RWPE2 (cell line): ENCODE measurements at regions not wholly inside any gene's neighbourhood (a gene's known extent, or its start where the extent isn't known, plus 50 kb on each side); places are given as distances from the start of the nearest gene placed in this dataset.

Experiments used
- ATAC-seq: fragments of 200-7000 bp; cut with Tn5 transposase; 3 replicates; pipeline ENCODE4 v1.9.1; 2021; ENCODE audit warnings: low read depth
- DNase-seq: peaks from one replicate; pipeline ENCODE4 v3.0.0-alpha.2; 2020; ENCODE audit warnings: low spot score
- H3K27ac ChIP-seq: fragments of 450-650 bp; 2 replicates; pipeline ENCODE4 v1.5.1; 2017; ENCODE audit warnings: mild to moderate bottlenecking; ENCODE audit not compliant: poor library complexity, severe bottlenecking
- H3K27me3 ChIP-seq: fragments of 250-450 bp; sonication (Bioruptor Pico); 2 replicates; pipeline ENCODE4 v1.5.1; 2021; ENCODE audit warnings: mild to moderate bottlenecking, moderate library complexity; ENCODE audit not compliant: insufficient read depth, poor library complexity, severe bottlenecking
- H3K36me3 ChIP-seq: fragments of 250-450 bp; sonication (Bioruptor Pico); 2 replicates; pipeline ENCODE4 v1.5.1; 2020; ENCODE audit warnings: low read depth, mild to moderate bottlenecking, moderate library complexity
- H3K4me1 ChIP-seq: fragments of 250-450 bp; sonication (Bioruptor Pico); 2 replicates; pipeline ENCODE4 v1.5.1; 2021; ENCODE audit warnings: mild to moderate bottlenecking, moderate library complexity; ENCODE audit not compliant: insufficient read depth, poor library complexity, severe bottlenecking
- H3K4me3 ChIP-seq: fragments of 250-450 bp; sonication (Bioruptor Pico); 2 replicates; pipeline ENCODE4 v1.5.1; 2021; ENCODE audit warnings: mild to moderate bottlenecking, moderate library complexity; ENCODE audit not compliant: severe bottlenecking
- H3K9me3 ChIP-seq: fragments of 250-450 bp; sonication (Bioruptor Pico); 2 replicates; pipeline ENCODE4 v1.5.1; 2021; ENCODE audit warnings: mild to moderate bottlenecking, moderate library complexity; ENCODE audit not compliant: severe bottlenecking
- TF ChIP-seq, protein P1 (sequence below): fragments of 450-650 bp; IDR thresholded peaks from one replicate; pipeline ENCODE4 v1.5.1; 2017; ENCODE audit warnings: mild to moderate bottlenecking, moderate library complexity; ENCODE audit not compliant: poor library complexity, severe bottlenecking

DNA sequence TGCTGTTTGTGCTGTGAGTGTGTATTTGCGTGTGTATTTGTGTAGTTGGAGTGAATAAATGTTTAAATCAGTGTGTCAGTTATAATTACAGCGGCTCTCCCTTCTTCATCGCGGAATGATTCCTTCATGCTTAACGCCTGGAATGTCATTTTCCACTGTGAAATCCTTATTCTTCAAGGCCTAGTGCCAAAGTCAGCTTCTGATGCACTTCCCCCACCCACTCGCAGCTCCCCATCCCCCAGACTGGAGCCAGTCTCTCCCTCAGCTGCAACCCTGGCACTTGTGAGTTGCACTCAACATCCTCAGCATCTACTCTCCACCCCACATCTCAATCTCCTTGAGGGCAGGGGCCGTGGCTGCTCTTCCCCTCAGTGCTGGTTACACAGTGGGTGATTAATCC is 583.0 kb downstream of the BCOR start:
- H3K4me3 ChIP-seq: no peak overlapping the region
- H3K27me3 ChIP-seq: peaks cover 12% of the 10 kb centered on the region
- no peak overlapping the region for H3K27ac ChIP-seq
- no peaks in the 10 kb centered on the region for H3K36me3 ChIP-seq
- ATAC-seq (no peak), DNase-seq (no peak)
- H3K9me3 ChIP-seq: no peaks in the 10 kb centered on the region
- TF ChIP-seq, protein P1, sequence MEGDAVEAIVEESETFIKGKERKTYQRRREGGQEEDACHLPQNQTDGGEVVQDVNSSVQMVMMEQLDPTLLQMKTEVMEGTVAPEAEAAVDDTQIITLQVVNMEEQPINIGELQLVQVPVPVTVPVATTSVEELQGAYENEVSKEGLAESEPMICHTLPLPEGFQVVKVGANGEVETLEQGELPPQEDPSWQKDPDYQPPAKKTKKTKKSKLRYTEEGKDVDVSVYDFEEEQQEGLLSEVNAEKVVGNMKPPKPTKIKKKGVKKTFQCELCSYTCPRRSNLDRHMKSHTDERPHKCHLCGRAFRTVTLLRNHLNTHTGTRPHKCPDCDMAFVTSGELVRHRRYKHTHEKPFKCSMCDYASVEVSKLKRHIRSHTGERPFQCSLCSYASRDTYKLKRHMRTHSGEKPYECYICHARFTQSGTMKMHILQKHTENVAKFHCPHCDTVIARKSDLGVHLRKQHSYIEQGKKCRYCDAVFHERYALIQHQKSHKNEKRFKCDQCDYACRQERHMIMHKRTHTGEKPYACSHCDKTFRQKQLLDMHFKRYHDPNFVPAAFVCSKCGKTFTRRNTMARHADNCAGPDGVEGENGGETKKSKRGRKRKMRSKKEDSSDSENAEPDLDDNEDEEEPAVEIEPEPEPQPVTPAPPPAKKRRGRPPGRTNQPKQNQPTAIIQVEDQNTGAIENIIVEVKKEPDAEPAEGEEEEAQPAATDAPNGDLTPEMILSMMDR: no peak
- H3K4me1 ChIP-seq: no peaks in the 10 kb centered on the region

DNA sequence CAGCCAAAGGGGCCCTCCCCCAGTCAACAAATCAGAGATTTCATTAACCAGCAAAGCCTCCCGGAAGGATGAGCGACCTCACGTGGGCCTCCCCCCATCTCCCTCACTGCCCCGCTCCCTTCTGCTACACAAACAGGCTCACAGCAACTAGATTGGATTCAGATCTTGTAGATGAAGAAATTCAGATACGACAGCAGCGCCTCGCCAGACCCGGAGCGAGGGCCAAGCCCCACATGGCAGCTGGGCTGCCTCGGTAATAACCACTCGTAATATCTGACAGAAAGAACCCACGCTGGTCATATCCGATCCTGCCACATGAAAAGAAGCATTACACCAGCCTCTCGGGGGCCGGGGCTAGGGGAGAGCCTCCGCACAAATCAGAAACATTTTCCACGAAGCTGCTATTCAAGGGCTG is 581.3 kb downstream of the BCOR start:
- Histone ChIP-seq H3K27me3 (peaks cover 12% of the 10 kb centered on the region), H3K4me1 (no peaks in the 10 kb centered on the region), H3K4me3 (no peak overlapping the region), H3K9me3 (no peaks in the 10 kb centered on the region), H3K36me3 (no peaks in the 10 kb centered on the region), H3K27ac (no peak overlapping the region)
- ATAC-seq (no peak), DNase-seq (no peak)
- TF ChIP-seq, protein P1: no peak

DNA sequence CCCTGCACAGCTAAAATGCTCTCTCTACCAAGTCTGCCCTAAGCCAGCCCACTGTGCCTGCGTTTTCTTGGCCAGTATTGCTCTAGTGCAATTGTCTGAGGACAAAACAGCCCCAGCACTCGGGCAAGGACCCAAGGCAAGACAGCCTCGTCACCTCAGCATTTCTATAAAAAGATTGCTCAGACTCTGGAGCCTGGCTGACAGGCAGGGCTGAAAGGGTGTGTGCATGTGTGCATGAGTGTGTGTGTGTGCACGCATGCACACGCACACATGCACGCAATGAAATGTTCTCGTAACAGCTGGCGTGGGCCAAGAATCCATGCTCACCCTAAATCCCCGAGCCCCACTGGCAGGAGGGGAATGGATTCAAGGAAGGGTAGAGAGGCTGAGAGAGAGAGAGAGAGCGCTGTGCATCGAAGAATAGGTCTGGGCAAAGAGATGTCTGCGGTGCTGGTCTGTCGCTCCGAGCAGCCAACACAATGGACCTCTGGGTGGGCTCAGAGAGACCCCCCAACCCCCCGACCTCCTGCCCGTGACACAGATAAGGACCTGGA is 579.2 kb downstream of the BCOR start:
- TF ChIP-seq, protein P1: no peak
- Histone ChIP-seq H3K27me3 (peaks cover 12% of the 10 kb centered on the region), H3K9me3 (no peaks in the 10 kb centered on the region), H3K36me3 (no peaks in the 10 kb centered on the region), H3K4me3 (no peak overlapping the region), H3K27ac (no peak overlapping the region), H3K4me1 (no peaks in the 10 kb centered on the region)
- ATAC-seq: no peak
- no peak for DNase-seq

DNA sequence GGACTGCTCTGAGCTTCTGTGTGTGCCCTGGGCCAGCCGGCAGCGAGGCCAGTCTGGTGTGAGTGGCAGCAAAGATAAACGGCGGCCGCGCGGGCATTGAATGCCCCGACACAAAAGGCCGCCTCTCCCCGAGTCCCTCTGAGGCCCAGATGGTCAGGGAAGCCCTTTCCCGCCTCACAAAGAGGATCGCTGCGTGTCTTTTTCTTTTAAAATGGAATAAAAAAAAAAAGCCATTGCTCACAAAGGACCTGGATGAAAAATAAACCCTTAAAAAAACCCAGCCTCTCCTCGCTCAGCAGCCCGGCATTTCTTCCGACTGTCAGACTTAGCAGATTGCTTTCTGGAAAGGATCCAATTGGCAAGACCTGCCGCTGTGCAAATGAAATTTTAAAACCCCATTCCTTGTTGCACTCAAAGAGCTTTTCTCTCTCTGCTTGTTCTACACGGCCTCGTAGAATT is 578.7 kb downstream of the BCOR start:
- Histone ChIP-seq H3K4me3 (no peak overlapping the region), H3K9me3 (no peaks in the 10 kb centered on the region), H3K36me3 (no peaks in the 10 kb centered on the region), H3K27me3 (peaks cover 12% of the 10 kb centered on the region), H3K27ac (no peak overlapping the region), H3K4me1 (no peaks in the 10 kb centered on the region)
- DNase-seq: no peak
- TF ChIP-seq, protein P1: no peak
- ATAC-seq: no peak

DNA sequence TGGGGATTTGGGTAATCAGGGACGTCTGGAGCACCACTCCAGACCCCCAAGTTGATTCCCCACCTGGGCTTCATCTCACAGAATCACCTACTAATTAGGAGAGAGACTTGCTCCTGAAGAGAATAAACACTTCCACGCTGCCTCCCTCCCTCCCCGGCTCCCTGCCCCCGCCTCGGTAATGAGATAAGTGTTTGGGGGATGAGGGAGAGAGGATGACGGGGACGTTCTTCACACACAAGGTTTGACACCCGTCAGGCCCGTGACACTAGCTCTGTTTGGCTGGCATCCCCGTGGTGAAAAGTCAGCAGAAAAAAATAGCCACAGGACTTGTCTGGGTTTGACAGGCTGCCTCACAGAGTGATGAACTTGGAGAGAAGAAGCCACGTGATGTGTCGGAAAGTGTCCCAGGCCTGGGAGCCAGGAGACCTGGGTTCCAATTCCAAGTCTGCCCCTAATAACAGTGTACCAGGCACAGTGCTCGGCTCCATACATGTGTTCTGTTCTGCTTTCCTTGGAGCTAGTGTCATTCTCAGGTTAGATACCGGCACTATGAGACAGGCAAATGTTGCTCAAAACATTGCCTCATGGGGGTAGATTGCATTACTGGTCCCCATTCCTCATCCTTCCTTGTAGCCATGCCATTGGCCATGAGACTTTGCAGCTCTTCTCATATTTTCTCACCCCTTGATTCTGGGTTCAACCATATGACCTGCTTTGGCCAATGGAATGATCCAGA is 578.0 kb downstream of the BCOR start:
- peaks cover 12% of the 10 kb centered on the region for H3K27me3 ChIP-seq
- no peak for DNase-seq
- TF ChIP-seq, protein P1: no peak
- ATAC-seq: no peak
- H3K4me3 ChIP-seq: no peak overlapping the region
- no peaks in the 10 kb centered on the region for H3K4me1 ChIP-seq
- H3K27ac ChIP-seq: no peak overlapping the region
- no peaks in the 10 kb centered on the region for H3K9me3 ChIP-seq
- no peaks in the 10 kb centered on the region for H3K36me3 ChIP-seq
